H1 (cell line): ENCODE measurements at regions not wholly inside any gene's neighbourhood (a gene's known extent, or its start where the extent isn't known, plus 50 kb on each side); places are given as distances from the start of the nearest gene placed in this dataset.

Experiments
- JUND ChIP-seq: IDR thresholded peaks from 2 replicates; pipeline ENCODE4 v1.6.1; 2011; ENCODE audit warnings: mild to moderate bottlenecking, improper control_type of control experiment, low read length

GRCh38 chr3:87503900-87504498 lies 227.6 kb upstream of the POU1F1 start (continued):
- peak; percentile 98 for TF ChIP-seq JUND
